Uterus (tissue), 2 donors: ENCODE measurements at regions not wholly inside any gene's neighbourhood (a gene's known extent, or its start where the extent isn't known, plus 50 kb on each side); places are given as distances from the start of the nearest gene placed in this dataset.

Experiments used
- CTCF ChIP-seq, 4 experiments: fragments of 200-600 bp in 2 of 4; fragments of 450-650 bp in 2 of 4; sonication (generic) in 2 of 4; IDR thresholded peaks; one replicate each; pipeline ENCODE4 v1.5.1; 2016 to 2019; ENCODE audit warnings: antibody characterized with exemption in 4 of 4, mild to moderate bottlenecking in 2 of 4, moderate library complexity in 1 of 4
- POLR2A ChIP-seq, 2 donors: fragments of 450-650 bp; IDR thresholded peaks; one replicate each; pipeline ENCODE4 v1.6.1; 2016; ENCODE audit warnings: antibody characterized with exemption in 2 of 2, mild to moderate bottlenecking in 1 of 2, moderate library complexity in 1 of 2

- no peak for TF ChIP-seq CTCF (IDR thresholded peaks at IDR 0.05)
- TF ChIP-seq POLR2A (IDR thresholded peaks at IDR 0.05), result no peak
These were observed 66.0 kb upstream of the FTH1 start for GRCh38 chr11:62033191-62034035.
